ENCODE measurements at regions not wholly inside any gene's neighbourhood (a gene's known extent, or its start where the extent isn't known, plus 50 kb on each side); places are given as distances from the start of the nearest gene placed in this dataset.
"Not testable (repeated sequence)": the region's sequence is repeated elsewhere in the genome, so short reads cannot be mapped to it uniquely, and the experiment has no call there.

GRCh38 chr1:187943606-187944403 lies 1115.1 kb downstream of the PLA2G4A start:
- no peaks in the 10 kb centered on the region for H3K27me3 ChIP-seq (ENCODE audit: insufficient read depth, low read length)
- no peak overlapping the region for H3K4me3 ChIP-seq (ENCODE audit: low read depth, low read length, poor library complexity, severe bottlenecking)
- H3K9me3 ChIP-seq (ENCODE audit: low read length), result no peaks in the 10 kb centered on the region
- H3K79me2 ChIP-seq (ENCODE audit: insufficient read depth, low read length), result no peaks in the 10 kb centered on the region
- TF ChIP-seq EZH2 (IDR thresholded peaks at IDR 0.05; ENCODE audit: borderline replicate concordance, low read length) (no peak), CTCF (IDR thresholded peaks at IDR 0.05; ENCODE audit: low read length) (no peak)
- no peaks in the 10 kb centered on the region for H3K4me1 ChIP-seq (ENCODE audit: insufficient read depth, low read length, severe bottlenecking)
- no peak overlapping the region for H3K27ac ChIP-seq (ENCODE audit: low read depth, low read length, poor library complexity, severe bottlenecking)
- H3K4me2 ChIP-seq (ENCODE audit: low read length), result no peak overlapping the region
- H3F3A ChIP-seq (ENCODE audit: insufficient read depth, low read length), result no peaks in the 10 kb centered on the region
- no peak overlapping the region for H2AFZ ChIP-seq (ENCODE audit: low read length)
- no peaks in the 10 kb centered on the region for H4K20me1 ChIP-seq (ENCODE audit: insufficient read depth, low read length)
- no peaks in the 10 kb centered on the region for H3K9me2 ChIP-seq (ENCODE audit: low read depth, low read length)
- H3K36me3 ChIP-seq (ENCODE audit: insufficient read depth, low read length), result no peaks in the 10 kb centered on the region
- no peak overlapping the region for H3K9ac ChIP-seq (ENCODE audit: low read length)

- H3K27ac ChIP-seq (ENCODE audit: low read depth, low read length, poor library complexity, severe bottlenecking); H4K20me1 ChIP-seq (ENCODE audit: insufficient read depth, low read length); H3K36me3 ChIP-seq (ENCODE audit: insufficient read depth, low read length); H3K4me2 ChIP-seq (ENCODE audit: low read length); H2AFZ ChIP-seq (ENCODE audit: low read length); H3K9me3 ChIP-seq (ENCODE audit: low read length); H3K79me2 ChIP-seq (ENCODE audit: insufficient read depth, low read length); H3K9ac ChIP-seq (ENCODE audit: low read length); H3K27me3 ChIP-seq (ENCODE audit: insufficient read depth, low read length); H3K4me3 ChIP-seq (ENCODE audit: low read depth, low read length, poor library complexity, severe bottlenecking); H3F3A ChIP-seq (ENCODE audit: insufficient read depth, low read length); H3K9me2 ChIP-seq (ENCODE audit: low read depth, low read length); H3K4me1 ChIP-seq (ENCODE audit: insufficient read depth, low read length, severe bottlenecking): not testable (repeated sequence)
Observed at GRCh38 chr1:187946661-187947060, 1117.9 kb downstream of the PLA2G4A start.

- Histone ChIP-seq H3F3A (ENCODE audit: insufficient read depth, low read length) (no peaks in the 10 kb centered on the region), H3K27me3 (ENCODE audit: insufficient read depth, low read length) (no peaks in the 10 kb centered on the region), H4K20me1 (ENCODE audit: insufficient read depth, low read length) (no peaks in the 10 kb centered on the region), H3K36me3 (ENCODE audit: insufficient read depth, low read length) (no peaks in the 10 kb centered on the region), H3K79me2 (ENCODE audit: insufficient read depth, low read length) (no peaks in the 10 kb centered on the region), H2AFZ (ENCODE audit: low read length) (no peak overlapping the region), H3K27ac (ENCODE audit: low read depth, low read length, poor library complexity, severe bottlenecking) (no peak overlapping the region), H3K4me1 (ENCODE audit: insufficient read depth, low read length, severe bottlenecking) (no peaks in the 10 kb centered on the region), H3K4me3 (ENCODE audit: low read depth, low read length, poor library complexity, severe bottlenecking) (no peak overlapping the region), H3K9ac (ENCODE audit: low read length) (no peak overlapping the region), H3K4me2 (ENCODE audit: low read length) (no peak overlapping the region), H3K9me2 (ENCODE audit: low read depth, low read length) (no peaks in the 10 kb centered on the region), H3K9me3 (ENCODE audit: low read length) (no peaks in the 10 kb centered on the region)
- TF ChIP-seq EZH2 (IDR thresholded peaks at IDR 0.05; ENCODE audit: borderline replicate concordance, low read length) (no peak), CTCF (IDR thresholded peaks at IDR 0.05; ENCODE audit: low read length) (no peak)
Observed at GRCh38 chr1:187947359-187947758, 1118.6 kb downstream of the PLA2G4A start.
